ENCODE measurements at regions not wholly inside any gene's neighbourhood (a gene's known extent, or its start where the extent isn't known, plus 50 kb on each side); places are given as distances from the start of the nearest gene placed in this dataset.
"Not testable (repeated sequence)": the region's sequence is repeated elsewhere in the genome, so short reads cannot be mapped to it uniquely, and the experiment has no call there.

DNA sequence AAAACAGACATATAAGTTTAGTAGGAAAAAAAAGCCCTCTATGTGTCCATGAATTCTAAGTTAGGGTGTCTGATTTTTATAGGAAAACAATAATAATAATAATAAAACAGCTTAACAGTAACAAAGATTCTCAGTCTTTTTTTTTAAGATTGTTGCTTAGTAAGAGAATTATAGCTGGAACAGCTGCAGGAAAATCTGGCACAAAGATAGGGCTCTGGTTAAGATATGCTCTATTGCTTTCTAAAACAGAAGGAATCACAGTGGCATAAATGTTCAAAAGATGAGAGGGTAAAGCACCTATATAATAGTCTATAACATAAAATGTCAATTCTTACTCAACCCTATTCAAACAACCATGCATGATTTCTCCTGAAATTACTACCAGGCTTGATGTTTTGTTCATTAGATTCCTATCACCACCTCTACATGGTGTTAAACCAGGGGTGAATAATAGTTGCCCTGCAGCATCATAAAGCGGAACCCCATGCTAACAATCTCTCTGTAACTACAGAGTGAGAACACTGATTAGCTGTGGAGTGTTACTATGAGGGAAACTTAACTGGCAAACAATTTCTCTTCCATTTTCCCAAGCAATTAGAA lies 541.4 kb upstream of the MIR17HG start:
- DNase-seq (ENCODE audit: low read depth): no peak

DNA sequence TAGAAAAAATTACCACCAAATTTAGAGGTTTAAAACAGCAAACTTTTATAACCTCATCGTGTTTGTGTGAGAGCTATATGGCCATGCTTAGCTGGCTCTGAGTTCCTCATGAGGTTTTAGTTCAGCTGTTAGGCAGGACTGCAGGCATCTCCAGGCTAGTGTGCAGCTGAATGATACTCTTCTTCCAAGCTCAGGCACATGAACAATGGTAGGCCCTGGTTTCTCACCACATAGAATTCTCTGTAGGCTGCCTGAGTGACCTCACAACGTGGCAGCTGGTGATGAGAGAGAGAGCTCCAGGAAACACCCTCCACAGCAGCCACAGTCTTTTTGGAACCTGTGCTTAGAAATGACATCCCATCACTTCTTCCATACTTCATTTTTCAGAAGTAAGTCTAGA lies 540.6 kb upstream of the MIR17HG start:
- no peak for DNase-seq (ENCODE audit: low read depth)

DNA sequence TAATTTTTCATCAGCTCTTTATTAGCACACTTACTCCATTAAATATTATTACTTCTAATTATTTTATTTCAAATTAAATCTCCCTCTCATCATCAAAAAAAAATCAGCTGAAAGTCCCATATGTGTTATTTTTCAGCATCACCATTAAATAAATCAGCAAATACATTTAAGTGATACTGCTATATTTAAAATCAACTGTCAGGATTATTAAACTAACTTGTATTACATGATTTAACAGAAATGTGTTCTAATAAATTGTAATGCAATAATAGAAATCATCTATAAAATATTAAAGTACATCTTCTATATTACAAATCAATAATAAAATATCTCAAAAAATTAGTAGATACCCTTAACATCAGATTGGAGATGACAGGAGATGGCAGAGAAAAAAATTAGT lies 538.6 kb upstream of the MIR17HG start:
- DNase-seq (ENCODE audit: low read depth): no peak

DNA sequence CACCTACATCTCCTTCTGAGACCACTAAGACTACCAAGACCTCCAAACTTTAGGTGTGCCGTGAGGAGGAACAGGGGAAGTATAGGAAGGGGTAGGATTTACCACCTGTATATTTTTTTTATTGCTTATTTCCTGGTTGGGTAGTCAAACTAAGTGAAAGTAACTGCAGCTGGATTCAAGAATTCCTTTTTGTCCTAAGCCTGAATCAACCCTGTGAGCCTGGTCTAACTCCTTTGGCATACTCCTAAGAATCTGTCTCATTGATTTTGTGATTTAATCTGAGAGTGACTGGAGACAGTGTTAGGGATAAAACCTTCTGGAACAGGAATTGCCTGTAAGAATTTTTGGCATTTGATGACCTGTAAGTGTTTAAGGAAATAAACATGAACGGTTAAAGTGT lies 523.5 kb upstream of the MIR17HG start:
- no peak for DNase-seq (ENCODE audit: low read depth)

DNA sequence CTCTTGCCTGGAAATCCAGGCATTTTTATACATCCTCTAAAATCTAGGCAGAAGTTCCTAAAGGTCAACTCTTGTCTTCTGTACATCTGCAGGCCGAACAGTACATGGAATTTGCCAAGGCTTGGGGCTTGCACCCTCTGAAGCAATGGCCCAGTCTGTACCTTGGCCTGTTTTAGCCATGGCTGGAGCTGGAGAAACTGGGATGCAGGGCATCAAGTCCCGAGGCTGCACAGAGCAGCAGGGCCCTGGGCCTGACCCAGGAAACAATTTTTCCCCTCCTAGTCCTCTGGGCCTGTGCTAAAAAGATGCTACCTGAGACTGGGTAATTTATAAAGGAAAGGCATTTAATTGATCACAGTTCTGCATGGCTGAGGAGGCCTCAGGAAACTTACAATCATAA lies 520.8 kb upstream of the MIR17HG start:
- DNase-seq (ENCODE audit: low read depth): no peak

DNA sequence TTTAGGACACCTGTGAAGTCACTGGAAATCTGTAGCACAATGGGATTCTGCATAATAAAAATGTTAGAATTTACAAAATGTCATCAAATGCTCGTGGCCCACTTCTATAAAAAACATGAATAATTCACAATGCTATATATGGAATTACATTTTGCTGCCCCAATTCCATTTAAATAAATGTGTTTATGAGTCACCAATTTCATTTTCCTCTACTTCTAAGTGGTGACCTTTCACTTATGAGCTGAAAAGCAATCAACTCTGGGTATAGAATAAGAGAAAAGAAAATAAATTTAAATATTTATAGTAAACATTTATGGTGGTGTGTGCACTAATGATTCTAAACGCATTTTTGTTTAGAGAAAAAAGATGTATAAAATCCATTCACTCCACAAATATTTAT lies 516.7 kb upstream of the MIR17HG start:
- no peak for DNase-seq (ENCODE audit: low read depth)

DNA sequence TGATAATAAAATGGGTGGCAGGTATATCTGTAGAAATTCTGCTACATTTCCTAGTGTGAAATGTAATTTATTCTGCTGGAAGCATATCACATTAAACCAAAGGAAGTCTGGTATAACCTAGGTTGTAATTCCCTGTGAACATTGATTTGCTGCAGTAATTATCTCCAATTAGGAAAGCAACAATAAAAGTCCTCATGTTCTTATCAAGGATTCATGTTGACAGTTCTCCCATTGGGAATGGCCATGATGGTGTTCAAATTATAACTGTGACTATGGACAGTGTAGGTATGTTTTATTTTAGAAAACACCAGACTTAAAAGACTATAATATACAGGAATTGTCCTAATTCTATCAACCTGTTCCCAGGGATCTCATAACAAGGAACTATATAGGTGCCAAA lies 513.5 kb upstream of the MIR17HG start:
- DNase-seq (ENCODE audit: low read depth): no peak

DNA sequence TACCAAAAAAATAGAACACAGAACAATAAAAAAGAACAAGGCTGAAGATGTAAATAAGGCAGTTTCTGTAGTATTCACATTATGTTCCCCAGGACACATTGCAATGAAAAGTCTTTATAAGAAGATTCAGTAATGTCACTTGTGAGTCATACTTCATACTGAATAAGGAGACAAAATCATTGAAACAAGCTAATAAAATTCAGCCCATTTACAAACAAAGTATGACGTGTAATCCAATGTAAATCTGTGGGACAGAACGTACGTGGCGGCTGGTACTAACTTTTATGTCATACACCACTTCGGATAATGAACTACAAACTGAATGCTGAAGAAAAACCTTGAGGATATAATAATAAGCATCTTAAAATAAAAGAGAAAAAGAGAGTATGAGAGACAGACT lies 512.8 kb upstream of the MIR17HG start:
- DNase-seq (ENCODE audit: low read depth): no peak

DNA sequence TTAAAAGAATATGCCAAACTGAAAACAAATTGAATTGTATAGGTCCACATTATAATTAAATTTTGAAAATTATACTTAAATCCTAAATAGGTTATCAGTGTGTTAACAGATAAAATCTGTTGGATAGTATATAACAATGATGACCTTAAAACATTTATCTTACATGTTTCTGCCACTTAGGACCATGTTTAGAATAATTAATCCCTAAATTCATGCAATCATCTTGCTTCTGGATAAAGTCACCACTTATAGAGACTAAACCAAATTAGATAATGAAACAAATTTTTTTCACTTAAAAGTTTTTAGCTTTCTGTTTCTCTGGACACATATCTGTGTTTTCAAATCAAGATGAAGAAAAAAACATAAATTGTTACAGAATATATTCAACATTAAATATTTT lies 511.7 kb upstream of the MIR17HG start:
- DNase-seq (ENCODE audit: low read depth): no peak

DNA sequence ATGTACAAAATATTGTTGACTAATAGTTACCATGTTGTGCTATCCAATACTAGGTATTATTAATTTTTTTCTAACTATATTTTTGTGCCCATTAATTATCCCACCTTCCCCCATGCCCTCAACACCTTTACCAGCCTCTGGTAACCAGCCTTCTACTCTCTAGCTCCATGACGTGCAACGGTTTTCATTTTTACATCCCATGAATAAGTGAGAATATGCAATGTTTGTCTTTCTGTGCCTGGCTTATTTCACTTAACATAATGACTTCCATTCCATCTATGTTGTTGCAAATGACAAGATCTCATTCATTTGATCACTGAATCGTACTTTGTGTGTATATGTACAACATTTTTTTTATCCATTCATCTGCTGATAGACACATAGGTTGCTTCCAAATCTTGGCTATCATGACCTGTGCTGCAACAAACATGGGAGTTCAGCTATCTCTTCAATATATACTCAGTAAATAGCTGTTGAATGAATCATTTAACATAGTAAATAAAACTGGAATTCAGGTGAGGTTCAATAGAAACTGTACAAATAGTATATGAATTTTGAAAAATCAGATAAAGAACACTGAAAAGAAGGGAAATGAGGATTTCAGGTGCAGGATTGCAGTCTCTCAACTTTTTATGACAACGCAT lies 509.0 kb upstream of the MIR17HG start:
- DNase-seq (ENCODE audit: low read depth): no peak

DNA sequence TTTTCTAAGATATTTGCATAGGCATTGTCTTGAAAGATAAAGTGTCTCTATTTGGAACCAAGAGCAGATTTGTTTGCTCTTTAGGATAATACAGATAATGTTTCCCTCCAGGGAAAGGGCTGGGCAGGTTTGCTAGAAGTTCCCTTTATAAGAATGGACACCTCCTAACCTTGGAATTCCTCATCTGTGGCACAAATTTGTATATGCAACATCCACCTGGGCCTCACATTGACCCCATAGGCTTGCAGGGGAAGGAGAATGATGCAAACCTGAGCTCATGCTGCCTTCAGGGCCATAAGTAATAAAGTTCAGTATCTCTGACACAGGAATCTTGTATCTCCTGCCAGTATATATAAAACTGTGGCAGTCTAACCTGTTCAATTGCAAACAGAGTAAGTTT lies 508.4 kb upstream of the MIR17HG start:
- no peak for DNase-seq (ENCODE audit: low read depth)

DNA sequence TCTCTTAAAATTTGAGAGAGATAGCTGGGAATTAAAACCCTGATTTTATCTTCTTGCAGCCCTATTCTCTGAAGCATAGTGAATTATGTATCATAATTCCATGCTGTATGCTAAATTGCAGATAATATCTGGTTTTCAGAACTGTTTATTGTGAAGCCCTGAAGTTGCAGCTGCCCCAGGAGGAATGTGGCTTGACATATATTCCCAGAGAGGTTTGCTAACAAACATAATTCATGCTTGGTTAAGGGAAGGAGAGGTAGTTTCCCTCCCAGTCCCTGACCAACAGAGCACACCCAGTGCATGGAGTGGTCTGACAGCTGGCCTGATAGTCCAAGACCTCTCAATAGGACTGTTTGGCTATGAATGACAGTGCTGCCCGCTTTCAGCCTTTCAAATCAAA lies 500.6 kb upstream of the MIR17HG start:
- DNase-seq (ENCODE audit: low read depth): no peak

DNA sequence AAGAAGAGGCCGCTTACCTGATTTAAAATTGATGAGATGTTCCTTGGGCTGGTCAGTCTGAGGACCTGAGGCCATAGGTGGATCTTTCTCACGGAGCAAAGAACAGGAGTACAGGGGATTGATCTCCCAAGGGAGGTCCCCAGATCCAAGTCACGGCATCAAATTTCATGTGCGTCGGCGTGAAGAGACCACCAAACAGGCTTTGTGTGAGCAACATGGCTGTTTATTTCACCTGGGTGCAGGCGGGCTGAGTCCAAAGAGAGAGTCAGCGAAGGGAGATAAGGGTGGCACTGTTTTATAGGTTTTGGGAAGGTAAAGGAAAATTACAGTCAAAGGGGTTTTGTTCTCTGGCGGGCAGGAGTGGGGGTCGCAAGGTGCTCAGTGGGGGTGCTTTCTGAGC lies 493.8 kb upstream of the MIR17HG start:
- DNase-seq (ENCODE audit: low read depth): not testable (repeated sequence)

DNA sequence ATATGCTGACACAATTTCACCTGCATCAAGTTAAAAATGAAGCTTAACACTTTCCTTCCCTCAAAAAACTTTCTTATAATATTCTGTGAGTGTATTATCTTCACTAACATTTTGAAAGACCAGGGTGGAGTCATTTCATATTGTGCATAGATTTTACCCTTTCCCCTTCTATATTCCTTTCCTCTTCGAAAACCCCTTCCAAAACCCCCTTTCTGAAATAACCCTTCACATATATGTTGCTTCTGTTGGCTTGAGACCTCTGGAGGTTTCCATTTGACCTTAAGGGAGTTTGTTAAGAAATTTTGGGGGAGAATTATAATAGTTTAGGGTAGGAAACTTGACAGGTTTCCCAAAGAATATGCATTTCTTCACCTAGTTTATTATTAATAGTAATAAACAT lies 489.6 kb upstream of the MIR17HG start:
- DNase-seq (ENCODE audit: low read depth): no peak

DNA sequence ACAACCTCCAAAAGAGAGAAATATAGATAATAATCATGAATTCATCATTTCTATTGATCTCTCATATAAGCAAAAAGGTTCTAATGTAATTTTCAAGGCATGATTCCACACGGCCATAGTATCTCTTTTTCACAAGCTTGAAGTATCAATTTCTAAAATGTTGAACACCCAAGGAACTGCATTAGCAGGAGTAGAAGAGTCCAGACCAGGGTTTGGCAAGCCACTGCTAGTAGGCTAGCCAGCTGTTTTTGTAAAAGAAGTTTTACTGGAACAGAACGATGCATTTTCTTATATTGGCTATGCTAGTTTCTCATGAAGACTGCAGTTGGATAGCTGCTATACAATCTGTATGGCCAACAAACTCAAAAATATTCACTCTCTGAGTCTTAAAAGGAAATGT lies 481.5 kb upstream of the MIR17HG start:
- DNase-seq (ENCODE audit: low read depth): no peak

DNA sequence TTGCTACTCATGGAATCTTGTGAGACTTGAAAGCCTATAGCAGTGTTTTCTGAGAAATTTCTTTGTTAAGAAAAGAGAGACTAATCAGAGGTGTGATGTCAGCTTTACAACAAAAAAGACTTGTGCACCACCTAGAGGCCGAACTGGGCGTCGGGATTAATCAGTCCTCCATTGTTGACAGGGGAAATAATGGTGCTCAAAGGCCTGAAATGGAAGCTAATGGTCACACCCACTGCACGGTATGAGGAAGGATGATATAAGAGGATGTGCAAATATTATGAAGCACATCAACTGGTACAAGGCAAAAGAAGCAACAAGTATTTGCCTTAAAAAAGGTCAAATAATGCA lies 480.2 kb upstream of the MIR17HG start:
- DNase-seq (ENCODE audit: low read depth): peak; percentile 76

DNA sequence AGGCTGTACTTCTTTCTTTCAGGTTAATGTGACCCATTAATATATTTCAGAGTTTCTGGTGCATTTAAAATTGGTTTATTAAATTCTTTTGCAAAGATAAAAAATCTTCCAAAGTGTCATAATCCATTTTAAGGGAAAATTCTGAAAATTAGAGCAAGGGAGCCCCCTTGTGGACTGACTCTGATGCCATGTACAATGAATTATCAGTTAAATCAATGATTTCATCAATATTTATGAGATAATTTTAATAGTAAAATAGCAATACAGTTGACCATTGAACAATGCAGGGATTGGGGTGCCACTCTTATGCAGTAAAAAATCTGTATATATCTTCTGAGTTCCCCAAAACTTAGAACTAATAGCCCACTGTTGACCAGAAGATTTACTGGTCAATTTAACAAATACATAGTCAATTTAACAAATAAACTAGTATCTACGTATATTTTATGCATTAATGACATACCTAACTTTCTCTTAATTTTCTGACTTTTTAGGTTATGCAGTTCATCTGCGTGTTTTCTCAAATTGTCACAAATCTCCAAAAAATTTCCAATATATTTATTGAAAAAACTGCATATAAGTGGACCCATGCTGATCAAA lies 479.1 kb upstream of the MIR17HG start:
- DNase-seq (ENCODE audit: low read depth): no peak

DNA sequence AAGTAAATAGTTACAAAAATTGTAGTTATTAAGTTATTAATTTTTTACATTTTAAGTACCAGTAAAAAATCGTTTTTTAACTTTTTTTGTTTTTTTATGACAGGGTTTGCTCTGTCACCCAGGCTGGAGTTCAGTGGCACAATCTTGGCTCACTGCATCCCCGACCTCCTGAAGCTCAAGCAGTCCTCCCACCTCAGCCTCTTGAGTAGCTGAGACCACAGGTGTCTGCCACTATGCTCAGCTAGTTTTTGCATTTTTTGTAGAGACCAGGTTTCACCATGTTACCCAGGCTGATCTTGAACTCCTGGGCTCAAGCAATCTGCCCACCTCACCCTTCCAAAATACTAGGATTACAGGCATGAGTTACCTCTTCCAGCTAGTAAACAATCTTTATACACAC lies 477.9 kb upstream of the MIR17HG start:
- DNase-seq (ENCODE audit: low read depth): no peak

DNA sequence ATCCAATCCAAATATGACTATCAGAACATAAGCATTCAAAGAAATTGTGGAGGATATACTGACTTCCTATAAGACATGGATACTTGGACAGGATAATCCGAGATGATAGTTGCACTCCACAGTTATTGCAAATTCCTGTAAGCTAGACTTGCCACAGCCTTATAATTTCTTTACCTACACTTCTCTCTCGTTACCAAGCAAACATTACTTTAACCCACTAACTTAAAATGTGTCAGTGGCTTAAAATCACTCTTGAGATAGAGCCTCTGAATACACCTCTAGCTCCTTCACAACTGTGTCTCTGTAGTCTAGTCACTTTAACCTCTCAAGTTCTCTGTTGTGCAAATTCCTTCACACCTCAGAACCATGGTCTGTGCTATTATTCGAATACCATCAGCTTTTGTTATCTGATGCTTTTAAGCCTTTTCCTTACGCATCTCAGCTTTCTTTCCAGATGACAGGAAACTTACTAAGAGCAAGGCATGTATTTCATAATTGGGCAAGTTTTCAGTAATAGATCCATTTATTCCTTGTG lies 474.9 kb upstream of the MIR17HG start:
- DNase-seq (ENCODE audit: low read depth): no peak

DNA sequence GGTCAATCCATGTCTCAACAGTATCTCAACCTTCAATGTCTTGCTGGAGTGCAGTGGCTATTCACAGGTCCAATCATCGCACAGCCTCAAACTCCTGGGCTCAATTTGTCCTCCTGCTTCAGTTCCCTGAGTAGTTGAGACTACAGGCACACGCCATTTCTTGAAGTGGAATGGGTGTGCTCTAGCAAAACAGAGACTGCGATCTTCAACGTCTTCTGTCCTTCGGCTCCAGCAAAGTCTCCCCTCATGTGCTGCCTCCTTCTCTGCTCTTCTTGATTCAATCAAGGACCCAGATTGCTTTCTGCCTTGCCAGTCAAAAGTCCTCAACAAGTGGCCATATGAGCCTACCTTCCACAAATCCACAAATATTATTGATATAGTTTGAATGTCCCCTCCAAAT lies 466.7 kb upstream of the MIR17HG start:
- no peak for DNase-seq (ENCODE audit: low read depth)

DNA sequence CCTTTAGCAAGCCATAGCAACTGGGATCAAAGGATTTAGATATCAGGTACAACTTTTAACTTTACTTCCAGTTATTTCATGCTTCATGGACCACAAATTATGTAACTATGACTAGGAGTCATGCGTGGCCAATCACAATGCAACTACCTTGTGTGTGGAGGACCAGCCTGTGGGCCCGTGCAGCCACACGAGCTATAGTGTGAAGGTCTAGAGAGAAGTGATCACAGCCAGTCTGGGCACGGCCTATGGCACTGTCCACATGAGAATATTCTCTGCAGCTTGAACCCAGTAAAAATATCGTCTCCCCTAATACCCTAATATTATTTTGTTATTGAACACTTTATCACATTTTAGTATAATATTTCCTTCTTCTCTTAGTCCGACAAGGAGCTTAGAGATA lies 464.9 kb upstream of the MIR17HG start:
- no peak for DNase-seq (ENCODE audit: low read depth)

DNA sequence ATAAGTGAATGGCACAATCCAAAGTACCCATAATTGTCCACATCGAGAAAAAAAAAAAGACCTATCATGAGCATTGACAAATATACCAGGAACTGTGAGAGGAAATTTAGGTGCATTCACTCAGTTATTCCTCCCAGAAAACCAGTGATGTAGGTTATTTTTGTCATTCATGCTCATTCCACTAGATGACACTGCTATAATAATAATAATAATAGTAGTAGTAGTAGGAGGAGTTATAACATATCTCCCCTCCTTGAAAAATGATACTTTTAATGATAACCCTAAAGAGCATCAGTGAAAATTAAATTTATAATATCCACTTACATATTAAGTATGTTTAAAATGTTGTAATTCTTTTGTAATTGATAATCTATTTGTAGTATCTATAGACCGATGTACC lies 463.9 kb upstream of the MIR17HG start:
- DNase-seq (ENCODE audit: low read depth): no peak

DNA sequence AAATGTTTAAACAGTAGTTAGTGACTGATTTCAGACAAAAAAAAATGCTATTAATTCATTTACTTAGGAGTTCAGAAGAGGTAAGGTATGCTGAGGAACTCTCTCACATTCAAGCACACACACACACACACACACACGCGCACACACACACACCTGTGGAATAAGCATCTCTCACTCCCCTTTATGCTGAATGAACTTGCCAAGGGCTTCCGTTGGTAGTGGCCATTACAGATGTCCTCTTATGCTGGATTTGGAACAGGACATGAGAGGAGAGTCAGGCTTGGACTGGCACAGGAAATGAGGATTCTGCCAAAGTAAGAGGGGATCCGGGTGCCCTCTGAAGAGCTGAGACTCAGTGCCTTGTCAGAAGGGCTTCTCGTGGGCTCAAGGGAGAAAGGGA lies 463.4 kb upstream of the MIR17HG start:
- no peak for DNase-seq (ENCODE audit: low read depth)

Measured in HT1080 (cell line).